Cardiac muscle cell (in vitro differentiated cells and primary cell): ENCODE measurements at regions not wholly inside any gene's neighbourhood (a gene's known extent, or its start where the extent isn't known, plus 50 kb on each side); places are given as distances from the start of the nearest gene placed in this dataset.
"Not testable (repeated sequence)": the region's sequence is repeated elsewhere in the genome, so short reads cannot be mapped to it uniquely, and the experiment has no call there.

Experiments used
- DNase-seq, 2 donors: peaks; one replicate each; pipeline versions ENCODE4 v3.0.0 to v3.0.0-alpha.2; 2010 to 2017; ENCODE audit warnings: low read depth in 1 of 2, low spot score in 1 of 2
- H3K27ac ChIP-seq: fragments of 200-600 bp; sonication (generic); 2 replicates; pipeline ENCODE4 v1.5.1; 2016
- H3K27me3 ChIP-seq: fragments of 200-600 bp; sonication (generic); 2 replicates; pipeline ENCODE4 v1.6.0; 2016; ENCODE audit warnings: control low read depth
- H3K36me3 ChIP-seq: fragments of 200-600 bp; sonication (generic); 2 replicates; pipeline ENCODE4 v1.5.1; 2016; ENCODE audit warnings: control low read depth
- H3K4me1 ChIP-seq: fragments of 200-600 bp; sonication (generic); 2 replicates; pipeline ENCODE4 v1.8.1; 2017; ENCODE audit warnings: low read depth, mild to moderate bottlenecking, mixed run types
- H3K4me3 ChIP-seq: fragments of 200-600 bp; sonication (generic); 2 replicates; pipeline ENCODE4 v1.5.1; 2016; ENCODE audit warnings: mild to moderate bottlenecking
- H3K9me3 ChIP-seq: fragments of 200-600 bp; sonication (generic); 2 replicates; pipeline ENCODE4 v1.5.1; 2017; ENCODE audit warnings: low read depth, mild to moderate bottlenecking, control low read depth
- CTCF ChIP-seq: IDR thresholded peaks from 2 replicates; pipeline ENCODE4 v1.5.1; 2012; ENCODE audit warnings: low read depth, mild to moderate bottlenecking, low read length

DNA sequence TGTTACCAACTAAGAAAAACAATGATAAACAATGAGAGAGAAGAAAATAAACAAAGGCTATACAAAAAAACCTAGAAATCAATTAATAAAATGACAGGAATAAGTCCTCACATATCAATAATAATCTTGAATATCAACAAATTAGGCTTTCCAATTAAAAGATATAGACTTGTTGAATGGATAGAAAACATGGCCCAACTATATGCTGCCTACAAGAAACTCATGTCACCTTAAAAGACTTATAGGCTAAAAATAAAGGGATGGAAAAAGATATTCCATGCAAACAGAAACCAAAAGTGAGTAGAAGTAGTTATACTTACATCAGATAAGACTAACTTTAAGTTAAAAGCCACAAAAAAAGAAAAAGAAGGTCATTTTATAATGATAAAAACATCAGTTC is 183.9 kb downstream of the MYRFL start:
- Histone ChIP-seq H3K36me3 (no peaks in the 10 kb centered on the region), H3K27me3 (no peaks in the 10 kb centered on the region), H3K27ac (no peak overlapping the region), H3K9me3 (no peaks in the 10 kb centered on the region), H3K4me3 (no peak overlapping the region), H3K4me1 (no peaks in the 10 kb centered on the region)
- no peak for TF ChIP-seq CTCF
- no peak for DNase-seq

DNA sequence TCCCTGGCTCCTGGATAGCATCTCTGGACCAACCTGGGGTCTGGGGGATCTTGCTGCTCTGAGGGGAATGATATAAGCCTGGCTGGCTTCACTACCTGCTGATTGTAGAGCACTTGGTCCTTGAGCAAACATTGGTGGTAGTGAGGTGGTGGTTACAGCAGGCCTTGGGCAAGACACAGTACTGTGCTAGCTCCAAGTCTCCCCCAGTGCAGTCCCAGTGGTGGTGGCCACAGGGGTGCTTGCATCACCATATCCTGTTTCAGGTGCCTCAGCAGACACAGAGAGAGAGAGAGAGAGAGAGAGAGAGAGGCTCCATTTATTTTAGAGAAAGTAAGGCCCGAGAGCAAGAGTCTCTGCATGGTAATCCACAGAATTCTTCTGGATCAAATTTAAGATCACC is 186.3 kb downstream of the MYRFL start:
- H3K27ac ChIP-seq: no peak overlapping the region
- no peaks in the 10 kb centered on the region for H3K27me3 ChIP-seq
- no peaks in the 10 kb centered on the region for H3K9me3 ChIP-seq
- no peak for TF ChIP-seq CTCF
- no peaks in the 10 kb centered on the region for H3K4me1 ChIP-seq
- no peak overlapping the region for H3K4me3 ChIP-seq
- DNase-seq: no peak
- no peaks in the 10 kb centered on the region for H3K36me3 ChIP-seq

GRCh38 chr12:70013016-70013415 is 188.0 kb downstream of the MYRFL start:
- DNase-seq, H3K4me3 ChIP-seq: not testable (repeated sequence)

GRCh38 chr12:70028515-70028914 is 203.5 kb downstream of the MYRFL start:
- H3K4me3 ChIP-seq: no peak overlapping the region
- no peak for TF ChIP-seq CTCF
- no peaks in the 10 kb centered on the region for H3K4me1 ChIP-seq
- no peaks in the 10 kb centered on the region for H3K9me3 ChIP-seq
- no peak overlapping the region for H3K27ac ChIP-seq
- no peaks in the 10 kb centered on the region for H3K27me3 ChIP-seq
- no peaks in the 10 kb centered on the region for H3K36me3 ChIP-seq
- DNase-seq: no peak

More at GRCh38 chr12:70013016-70013415, 188.0 kb downstream of the MYRFL start:
- H3K36me3 ChIP-seq, H3K9me3 ChIP-seq, H3K4me1 ChIP-seq, H3K27ac ChIP-seq, H3K27me3 ChIP-seq: not testable (repeated sequence)

DNA sequence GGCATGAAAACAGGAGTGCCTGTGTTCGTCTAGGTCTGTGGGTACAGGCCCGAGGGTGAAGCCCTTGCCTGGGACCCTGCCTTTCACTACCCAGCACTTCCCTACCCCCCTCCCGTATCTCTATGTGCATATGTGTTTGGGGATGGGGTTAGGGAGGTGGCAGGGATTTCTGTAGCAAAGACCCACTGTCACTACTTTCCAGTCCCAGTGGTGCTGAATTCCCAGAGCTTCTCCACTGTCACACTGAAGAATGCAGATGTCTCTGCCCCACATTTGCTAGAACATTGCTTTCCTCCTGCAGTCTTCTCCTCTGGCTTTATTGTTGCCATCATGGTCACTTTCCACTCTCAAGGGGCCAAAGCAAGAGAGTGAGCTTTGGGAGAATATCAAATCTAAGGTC is 203.9 kb downstream of the MYRFL start:
- H3K27ac ChIP-seq: no peak overlapping the region
- no peaks in the 10 kb centered on the region for H3K9me3 ChIP-seq
- no peaks in the 10 kb centered on the region for H3K4me1 ChIP-seq
- H3K36me3 ChIP-seq: no peaks in the 10 kb centered on the region
- H3K27me3 ChIP-seq: no peaks in the 10 kb centered on the region
- no peak for TF ChIP-seq CTCF
- no peak overlapping the region for H3K4me3 ChIP-seq
- peak in 1 of 2 donors; percentile 12 for DNase-seq

- H3K4me1 ChIP-seq: no peaks in the 10 kb centered on the region
- H3K27me3 ChIP-seq: no peaks in the 10 kb centered on the region
- H3K9me3 ChIP-seq: no peaks in the 10 kb centered on the region
- H3K27ac ChIP-seq: no peak overlapping the region
- no peak for DNase-seq
- H3K36me3 ChIP-seq: no peaks in the 10 kb centered on the region
- no peak overlapping the region for H3K4me3 ChIP-seq
- no peak for TF ChIP-seq CTCF
Measured at GRCh38 chr12:70031046-70031445, 206.0 kb downstream of the MYRFL start.
